ENCODE measurements at regions not wholly inside any gene's neighbourhood (a gene's known extent, or its start where the extent isn't known, plus 50 kb on each side); places are given as distances from the start of the nearest gene placed in this dataset.

GRCh38 chr13:34751044-34751443, 191.0 kb upstream of the NBEA start:
- H3K27ac ChIP-seq: no peak overlapping the region
- TF ChIP-seq POLR2A (IDR thresholded peaks at IDR 0.05) (no peak), CTCF (IDR thresholded peaks at IDR 0.05) (no peak), POLR2AphosphoS5 (IDR thresholded peaks at IDR 0.05; ENCODE audit: insufficient read depth in 1 of 2, low read depth in 1 of 2) (no peak)
- no peaks in the 10 kb centered on the region for H3K36me3 ChIP-seq
- no peak overlapping the region for H3K4me3 ChIP-seq
- peaks cover 18% of the 10 kb centered on the region for H3K4me1 ChIP-seq
- intact Hi-C loops (cut with DNase I): no loop called here
- no peak for DNase-seq (ENCODE audit: extremely low spot score in 2 of 2)
- H3K27me3 ChIP-seq: no peaks in the 10 kb centered on the region
- H3K9me3 ChIP-seq: no peaks in the 10 kb centered on the region

- H3K4me3 ChIP-seq: no peak overlapping the region
- no peak for DNase-seq (ENCODE audit: extremely low spot score in 2 of 2)
- no peaks in the 10 kb centered on the region for H3K9me3 ChIP-seq
- no peaks in the 10 kb centered on the region for H3K36me3 ChIP-seq
- H3K27ac ChIP-seq: no peak overlapping the region
- TF ChIP-seq POLR2AphosphoS5 (IDR thresholded peaks at IDR 0.05; ENCODE audit: insufficient read depth in 1 of 2, low read depth in 1 of 2) (no peak), CTCF (IDR thresholded peaks at IDR 0.05) (no peak), POLR2A (IDR thresholded peaks at IDR 0.05) (no peak)
- H3K4me1 ChIP-seq: peaks cover 18% of the 10 kb centered on the region
- no peaks in the 10 kb centered on the region for H3K27me3 ChIP-seq
- intact Hi-C loops (cut with DNase I): no loop called here
These were observed 190.6 kb upstream of the NBEA start for GRCh38 chr13:34751492-34751891.

GRCh38 chr13:34752283-34752960, 189.6 kb upstream of the NBEA start:
- peaks cover 15% of the 10 kb centered on the region for H3K4me1 ChIP-seq
- no peaks in the 10 kb centered on the region for H3K36me3 ChIP-seq
- no peak for TF ChIP-seq CTCF (IDR thresholded peaks at IDR 0.05)
- no peak for TF ChIP-seq POLR2AphosphoS5 (IDR thresholded peaks at IDR 0.05; ENCODE audit: insufficient read depth in 1 of 2, low read depth in 1 of 2)
- no peak for TF ChIP-seq POLR2A (IDR thresholded peaks at IDR 0.05)

GRCh38 chr13:34756136-34756535, 185.9 kb upstream of the NBEA start:
- Histone ChIP-seq H3K36me3 (no peaks in the 10 kb centered on the region), H3K27me3 (no peaks in the 10 kb centered on the region), H3K27ac (no peak overlapping the region), H3K4me3 (no peak overlapping the region), H3K4me1 (no peaks in the 10 kb centered on the region), H3K9me3 (no peaks in the 10 kb centered on the region)
- intact Hi-C loops (cut with DNase I): no loop called here
- TF ChIP-seq POLR2A (IDR thresholded peaks at IDR 0.05) (no peak), POLR2AphosphoS5 (IDR thresholded peaks at IDR 0.05; ENCODE audit: insufficient read depth in 1 of 2, low read depth in 1 of 2) (no peak)
- DNase-seq (ENCODE audit: extremely low spot score in 2 of 2): no peak

More at GRCh38 chr13:34752283-34752960, 189.6 kb upstream of the NBEA start:
- H3K4me3 ChIP-seq: no peak overlapping the region
- intact Hi-C loops (cut with DNase I): no loop called here
- H3K27me3 ChIP-seq: no peaks in the 10 kb centered on the region
- no peak for DNase-seq (ENCODE audit: extremely low spot score in 2 of 2)
- no peaks in the 10 kb centered on the region for H3K9me3 ChIP-seq
- H3K27ac ChIP-seq: no peak overlapping the region

GRCh38 chr13:34756572-34756971, 185.5 kb upstream of the NBEA start:
- Histone ChIP-seq H3K27ac (no peak overlapping the region), H3K4me3 (no peak overlapping the region), H3K9me3 (no peaks in the 10 kb centered on the region), H3K27me3 (no peaks in the 10 kb centered on the region), H3K4me1 (no peaks in the 10 kb centered on the region), H3K36me3 (no peaks in the 10 kb centered on the region)
- TF ChIP-seq POLR2A (IDR thresholded peaks at IDR 0.05) (no peak), POLR2AphosphoS5 (IDR thresholded peaks at IDR 0.05; ENCODE audit: insufficient read depth in 1 of 2, low read depth in 1 of 2) (no peak), CTCF (IDR thresholded peaks at IDR 0.05) (no peak)
- no peak for DNase-seq (ENCODE audit: extremely low spot score in 2 of 2)
- intact Hi-C loops (cut with DNase I): no loop called here

Data from vagina (tissue), 2 donors.